Keratinocyte (primary cell): ENCODE measurements at regions not wholly inside any gene's neighbourhood (a gene's known extent, or its start where the extent isn't known, plus 50 kb on each side); places are given as distances from the start of the nearest gene placed in this dataset.

Experiments used
- DNase-seq: peaks from one replicate; pipeline ENCODE4 v3.0.0-alpha.2; 2011; ENCODE audit warnings: low read depth, missing footprints, low spot score
- FAIRE-seq: peaks from 2 replicates; lab custom pipeline; 2011; peaks lifted over from hg19 to GRCh38; lab: Jason Lieb, UNC
- H2AFZ ChIP-seq: 2 replicates; pipeline ENCODE4 v1.6.0; 2012; ENCODE audit warnings: low read length, control low read depth, inconsistent platforms; ENCODE audit not compliant: control insufficient read depth
- H3K27ac ChIP-seq: 2 replicates; pipeline ENCODE4 v1.5.1; 2011; ENCODE audit warnings: low read length; ENCODE audit not compliant: control insufficient read depth, insufficient read depth
- H3K27me3 ChIP-seq: 3 replicates; pipeline ENCODE4 v1.6.0; 2011; ENCODE audit warnings: low read length; ENCODE audit not compliant: control insufficient read depth, insufficient read depth; ENCODE audit errors: extremely low read depth
- H3K36me3 ChIP-seq, 2 experiments: 2 replicates in 1 of 2; 3 replicates in 1 of 2; pipeline ENCODE4 v1.5.1; 2011; ENCODE audit warnings: low read length in 2 of 2, mild to moderate bottlenecking in 1 of 2; ENCODE audit not compliant: control insufficient read depth in 2 of 2, insufficient read depth in 2 of 2; ENCODE audit errors: extremely low read depth in 1 of 2
- H3K4me1 ChIP-seq: 3 replicates; pipeline ENCODE4 v1.5.1; 2011; ENCODE audit warnings: low read length; ENCODE audit not compliant: control insufficient read depth, insufficient read depth; ENCODE audit errors: extremely low read depth
- H3K4me2 ChIP-seq: 3 replicates; pipeline ENCODE4 v1.6.0; 2011; ENCODE audit warnings: low read depth, low read length; ENCODE audit not compliant: control insufficient read depth, insufficient read depth; ENCODE audit errors: extremely low read depth
- H3K4me3 ChIP-seq, 3 experiments: fragments of 200-600 bp in 1 of 3; sonication (generic) in 1 of 3; 2 replicates in 2 of 3; 3 replicates in 1 of 3; pipeline ENCODE4 v1.5.1; 2011 to 2016; ENCODE audit warnings: low read length in 3 of 3, mild to moderate bottlenecking in 3 of 3, control low read depth in 2 of 3, inconsistent platforms in 1 of 3, low read depth in 1 of 3, mixed read lengths in 1 of 3, mixed run types in 1 of 3, moderate library complexity in 1 of 3; ENCODE audit not compliant: control insufficient read depth in 2 of 3, insufficient read depth in 2 of 3; ENCODE audit errors: extremely low read depth in 1 of 3
- H3K79me2 ChIP-seq: 2 replicates; pipeline ENCODE4 v1.6.0; 2012; ENCODE audit warnings: low read length; ENCODE audit not compliant: control insufficient read depth, insufficient read depth
- H3K9ac ChIP-seq: 3 replicates; pipeline ENCODE4 v1.6.0; 2011; ENCODE audit warnings: low read length; ENCODE audit not compliant: control insufficient read depth, insufficient read depth; ENCODE audit errors: extremely low read depth
- H3K9me1 ChIP-seq: 3 replicates; pipeline ENCODE4 v1.6.0; 2011; ENCODE audit warnings: low read length; ENCODE audit not compliant: control insufficient read depth, insufficient read depth; ENCODE audit errors: extremely low read depth
- H3K9me3 ChIP-seq: 2 replicates; pipeline ENCODE4 v1.5.1; 2012; ENCODE audit warnings: low read depth, low read length; ENCODE audit not compliant: control insufficient read depth
- H4K20me1 ChIP-seq: 3 replicates; pipeline ENCODE4 v1.6.0; 2011; ENCODE audit warnings: low read length; ENCODE audit not compliant: control insufficient read depth, insufficient read depth; ENCODE audit errors: extremely low read depth
- CTCF ChIP-seq, 3 experiments: IDR thresholded peaks in 1 of 3; conservative IDR thresholded peaks in 1 of 3; optimal IDR thresholded peaks in 1 of 3; 2 replicates in 2 of 3; 3 replicates in 1 of 3; pipeline versions ENCODE3 to v1.5.1; 2011; ENCODE audit warnings: low read length in 3 of 3, mild to moderate bottlenecking in 3 of 3, moderate library complexity in 2 of 3, control low read depth in 1 of 3, inconsistent platforms in 1 of 3; ENCODE audit not compliant: insufficient read depth in 2 of 3; ENCODE audit errors: extremely low read depth in 1 of 3
- EZH2 ChIP-seq: IDR thresholded peaks from one replicate; pipeline ENCODE4 v1.6.1; 2012; ENCODE audit warnings: inconsistent platforms, mild to moderate bottlenecking, low read length, moderate library complexity
- dilution Hi-C: fragments of 300-500 bp; cut with MboI; formaldehyde crosslinking; loops from one replicate; pipeline ENCODE4 v1.7.0; 2020; ENCODE audit warnings: low sequenced_read_pairs; ENCODE audit not compliant: extremely low pct_ligation_motif_present

- TF ChIP-seq EZH2 = no peak
- no peak for TF ChIP-seq CTCF (optimal IDR thresholded peaks at IDR 0.05 in 1 of 3, IDR thresholded peaks at IDR 0.05 in 1 of 3, conservative IDR thresholded peaks at IDR 0.05 in 1 of 3; ENCODE audit: extremely low read depth in 1 of 3, insufficient read depth in 2 of 3, low read length in 3 of 3)
- FAIRE-seq (no peak), DNase-seq (no peak)
- no peaks in the 10 kb centered on the region for H3K9me1 ChIP-seq
- H3K4me3 ChIP-seq = no peak overlapping the region
- dilution Hi-C loops = no loop called here
- H3K4me1 ChIP-seq = no peaks in the 10 kb centered on the region
- no peaks in the 10 kb centered on the region for H3K9me3 ChIP-seq
- H3K27ac ChIP-seq = no peak overlapping the region
- H3K36me3 ChIP-seq = no peaks in the 10 kb centered on the region
- no peaks in the 10 kb centered on the region for H3K27me3 ChIP-seq
- no peaks in the 10 kb centered on the region for H4K20me1 ChIP-seq
- H3K79me2 ChIP-seq = no peaks in the 10 kb centered on the region
- H3K9ac ChIP-seq = no peak overlapping the region
- H3K4me2 ChIP-seq = no peak overlapping the region
- H2AFZ ChIP-seq = no peak overlapping the region
Measured at GRCh38 chr2:117760916-117761315, 53.6 kb upstream of the DDX18 start.

- no peak for TF ChIP-seq EZH2
- no peak for TF ChIP-seq CTCF (optimal IDR thresholded peaks at IDR 0.05 in 1 of 3, IDR thresholded peaks at IDR 0.05 in 1 of 3, conservative IDR thresholded peaks at IDR 0.05 in 1 of 3; ENCODE audit: extremely low read depth in 1 of 3, insufficient read depth in 2 of 3, low read length in 3 of 3)
Measured at GRCh38 chr2:117762454-117762853, 52.0 kb upstream of the DDX18 start.

More at GRCh38 chr2:117762454-117762853, 52.0 kb upstream of the DDX18 start:
- FAIRE-seq = no peak
- H3K36me3 ChIP-seq = no peaks in the 10 kb centered on the region
- H3K9me1 ChIP-seq = no peaks in the 10 kb centered on the region
- H3K79me2 ChIP-seq = no peaks in the 10 kb centered on the region
- H3K9ac ChIP-seq = no peak overlapping the region
- H3K27me3 ChIP-seq = no peaks in the 10 kb centered on the region
- no peak overlapping the region for H3K4me2 ChIP-seq
- dilution Hi-C loops = no loop called here
- no peaks in the 10 kb centered on the region for H3K4me1 ChIP-seq
- no peak for DNase-seq
- H3K27ac ChIP-seq = no peak overlapping the region
- H2AFZ ChIP-seq = no peak overlapping the region
- H4K20me1 ChIP-seq = no peaks in the 10 kb centered on the region
- no peak overlapping the region for H3K4me3 ChIP-seq
- no peaks in the 10 kb centered on the region for H3K9me3 ChIP-seq
